ENCODE measurements at regions not wholly inside any gene's neighbourhood (a gene's known extent, or its start where the extent isn't known, plus 50 kb on each side); places are given as distances from the start of the nearest gene placed in this dataset.
A peak's percentile ranks its signal among the peaks of the same experiment; 100 is the strongest.

GRCh38 chr6:4420160-4420865 is 284.9 kb upstream of the ECI2 start (continued):
- TF ChIP-seq TAL1 (IDR thresholded peaks at IDR 0.05) (0 out of 2 replicates have a peak, but pooled peaks have one; percentile 21), JUND (IDR thresholded peaks at IDR 0.05; ENCODE audit: borderline replicate concordance, low read depth, low read length) (peak; percentile 65; the same call in 1 of the 2 replicates), JUND (tag; IDR thresholded peaks at IDR 0.05; ENCODE audit: borderline replicate concordance, low read depth, low read length) (no peak; the same call in 2 of the 3 replicates), ZBTB26 (CRISPR knock-in tag; IDR thresholded peaks at IDR 0.05) (no peak), MBD2 (IDR thresholded peaks at IDR 0.05; ENCODE audit: borderline replicate concordance, low read depth) (no peak), HMBOX1 (IDR thresholded peaks at IDR 0.05) (peak; percentile 87), SETDB1 (IDR thresholded peaks at IDR 0.05; ENCODE audit: low read length) (no peak), CBX5 (IDR thresholded peaks at IDR 0.05; ENCODE audit: borderline replicate concordance, low read depth) (0 out of 2 replicates have a peak, but pooled peaks have one; percentile 23), RAD21 (CRISPR knock-in tag; conservative IDR thresholded peaks at IDR 0.05 in 1 of 2, IDR thresholded peaks at IDR 0.05 in 1 of 2) (peak in 1 of 2 experiments; percentile 3; a peak in 1 of 4 replicates), SUPT5H (IDR thresholded peaks at IDR 0.05) (no peak), HDAC6 (IDR thresholded peaks at IDR 0.05; ENCODE audit: low read depth, low read length) (no peak), CREM (IDR thresholded peaks at IDR 0.05; ENCODE audit: low read depth) (0 out of 2 replicates have a peak, but pooled peaks have one; percentile 18), ARID1B (IDR thresholded peaks at IDR 0.05) (peak; percentile 76), SAFB (IDR thresholded peaks at IDR 0.05; ENCODE audit: borderline replicate concordance, low read depth, low read length) (no peak), ZC3H8 (IDR thresholded peaks at IDR 0.05) (no peak), MAZ (CRISPR knock-in tag; conservative IDR thresholded peaks at IDR 0.05 in 1 of 2, IDR thresholded peaks at IDR 0.05 in 1 of 2) (peak in 1 of 2 experiments; percentile 21; a peak in 1 of 4 replicates), SPI1 (IDR thresholded peaks at IDR 0.05; ENCODE audit: borderline replicate concordance, low read depth, low read length) (peak; percentile 42; the same call in 1 of the 2 replicates), EP300 (IDR thresholded peaks at IDR 0.05; ENCODE audit: low read length) (peak; percentile 59; the same call in 1 of the 2 replicates), MLLT1 (IDR thresholded peaks at IDR 0.05) (no peak), SMARCA4 (IDR thresholded peaks at IDR 0.05) (peak; percentile 63; the same call in 1 of the 2 replicates), ZNF778 (CRISPR knock-in tag; IDR thresholded peaks at IDR 0.05) (no peak), ZNF57 (CRISPR knock-in tag; IDR thresholded peaks at IDR 0.05) (0 out of 2 replicates have a peak, but pooled peaks have one; percentile 58), CBFB (CRISPR knock-in tag; IDR thresholded peaks at IDR 0.05) (no peak), ZFP36 (IDR thresholded peaks at IDR 0.05; ENCODE audit: low read depth, low read length, partially characterized antibody) (peak; percentile 29), ESRRA (IDR thresholded peaks at IDR 0.05; ENCODE audit: borderline replicate concordance, low read depth) (no peak; the same call in 1 of the 2 replicates), RBM22 (IDR thresholded peaks at IDR 0.05; ENCODE audit: low read depth, low read length, poor library complexity, severe bottlenecking) (no peak), USF1 (CRISPR knock-in tag; IDR thresholded peaks at IDR 0.05) (no peak)

Data from K562 (cell line).